ENCODE measurements at regions not wholly inside any gene's neighbourhood (a gene's known extent, or its start where the extent isn't known, plus 50 kb on each side); places are given as distances from the start of the nearest gene placed in this dataset.

GRCh38 chr9:15113288-15113687 is 193.7 kb downstream of the TTC39B start:
- no peak for DNase-seq
- no peak overlapping the region for H3K4me3 Mint-ChIP-seq
- no peaks in the 10 kb centered on the region for H3K36me3 Mint-ChIP-seq (ENCODE audit: low read depth)
- H3K9me3 Mint-ChIP-seq (ENCODE audit: insufficient read depth): no peaks in the 10 kb centered on the region
- H3K4me1 Mint-ChIP-seq (ENCODE audit: low read depth): no peaks in the 10 kb centered on the region
- CTCF ChIA-PET: no interaction called here
- no peak overlapping the region for H3K27ac Mint-ChIP-seq
- POLR2A ChIA-PET: no interaction called here
- H3K27me3 Mint-ChIP-seq (ENCODE audit: low read depth): peaks cover 6% of the 10 kb centered on the region
- no peak for ATAC-seq

- H3K4me1 Mint-ChIP-seq (ENCODE audit: low read depth): no peaks in the 10 kb centered on the region
- H3K9me3 Mint-ChIP-seq (ENCODE audit: insufficient read depth): no peaks in the 10 kb centered on the region
- peaks cover 3% of the 10 kb centered on the region for H3K27me3 Mint-ChIP-seq (ENCODE audit: low read depth)
- H3K36me3 Mint-ChIP-seq (ENCODE audit: low read depth): no peaks in the 10 kb centered on the region
- no peak for DNase-seq
- ChIA-PET POLR2A (no interaction called here), CTCF (interaction anchor here (1.7 to 1.9 kb wide), 2 partner anchors 11 to 24 kb away, joined by 5 to 6 read pairs; no protein-coding TSS in a partner anchor)
- ATAC-seq: no peak
- H3K27ac Mint-ChIP-seq: no peak overlapping the region
- H3K4me3 Mint-ChIP-seq: no peak overlapping the region
Observed at GRCh38 chr9:15111071-15111470, 195.9 kb downstream of the TTC39B start.

- no peaks in the 10 kb centered on the region for H3K27me3 Mint-ChIP-seq (ENCODE audit: low read depth)
- H3K27ac Mint-ChIP-seq: no peak overlapping the region
- no peaks in the 10 kb centered on the region for H3K4me1 Mint-ChIP-seq (ENCODE audit: low read depth)
- no peaks in the 10 kb centered on the region for H3K36me3 Mint-ChIP-seq (ENCODE audit: low read depth)
- DNase-seq (peak; percentile 57), ATAC-seq (peak; percentile 67)
- ChIA-PET CTCF (interaction anchor here (0.6 to 7.9 kb wide), 5 partner anchors 9 to 351 kb away, joined by 3 to 89 read pairs (median 3); no protein-coding TSS in a partner anchor), POLR2A (no interaction called here)
- H3K9me3 Mint-ChIP-seq (ENCODE audit: insufficient read depth): no peaks in the 10 kb centered on the region
- no peak overlapping the region for H3K4me3 Mint-ChIP-seq
Observed at GRCh38 chr9:15104826-15105420, 194.7 kb upstream of the FREM1 start.

- no peak for ATAC-seq
- H3K4me3 Mint-ChIP-seq: no peak overlapping the region
- no peak overlapping the region for H3K27ac Mint-ChIP-seq
- H3K27me3 Mint-ChIP-seq (ENCODE audit: low read depth): no peaks in the 10 kb centered on the region
- no peak for DNase-seq
- H3K4me1 Mint-ChIP-seq (ENCODE audit: low read depth): no peaks in the 10 kb centered on the region
- ChIA-PET CTCF (interaction anchor here (1.1 to 7.9 kb wide), 3 partner anchors 30 to 503 kb away, joined by 3 to 89 read pairs (median 4); no protein-coding TSS in a partner anchor), POLR2A (no interaction called here)
- no peaks in the 10 kb centered on the region for H3K36me3 Mint-ChIP-seq (ENCODE audit: low read depth)
- H3K9me3 Mint-ChIP-seq (ENCODE audit: insufficient read depth): no peaks in the 10 kb centered on the region
Observed at GRCh38 chr9:15103290-15103689, 193.1 kb upstream of the FREM1 start.

- no peaks in the 10 kb centered on the region for H3K4me1 Mint-ChIP-seq (ENCODE audit: low read depth)
- H3K27me3 Mint-ChIP-seq (ENCODE audit: low read depth): no peaks in the 10 kb centered on the region
- H3K9me3 Mint-ChIP-seq (ENCODE audit: insufficient read depth): no peaks in the 10 kb centered on the region
- ChIA-PET CTCF (interaction anchor here (1.3 to 7.9 kb wide), 2 partner anchors 9 to 35 kb away, joined by 5 to 89 read pairs; no protein-coding TSS in a partner anchor), POLR2A (no interaction called here)
- no peak for DNase-seq
- H3K27ac Mint-ChIP-seq: no peak overlapping the region
- no peaks in the 10 kb centered on the region for H3K36me3 Mint-ChIP-seq (ENCODE audit: low read depth)
- ATAC-seq: no peak
- no peak overlapping the region for H3K4me3 Mint-ChIP-seq
Observed at GRCh38 chr9:15101095-15101494, 190.9 kb upstream of the FREM1 start.

GRCh38 chr9:15100571-15100970 is 190.3 kb upstream of the FREM1 start:
- DNase-seq: no peak
- POLR2A ChIA-PET: interaction anchor here (0.6 kb wide), 1 partner anchor 12 kb away, joined by 3 read pairs; no protein-coding TSS in a partner anchor
- Mint-ChIP-seq H3K27ac (no peak overlapping the region), H3K36me3 (ENCODE audit: low read depth) (no peaks in the 10 kb centered on the region), H3K27me3 (ENCODE audit: low read depth) (no peaks in the 10 kb centered on the region), H3K4me1 (ENCODE audit: low read depth) (no peaks in the 10 kb centered on the region), H3K4me3 (no peak overlapping the region), H3K9me3 (ENCODE audit: insufficient read depth) (no peaks in the 10 kb centered on the region)
- ATAC-seq: no peak
- CTCF ChIA-PET: interaction anchor here (1.1 to 7.9 kb wide), 4 partner anchors 9 to 42 kb away, joined by 3 to 89 read pairs (median 4); no protein-coding TSS in a partner anchor

GRCh38 chr9:15096972-15097371 is 186.7 kb upstream of the FREM1 start:
- POLR2A ChIA-PET: no interaction called here
- Mint-ChIP-seq H3K9me3 (ENCODE audit: insufficient read depth) (no peaks in the 10 kb centered on the region), H3K4me1 (ENCODE audit: low read depth) (no peaks in the 10 kb centered on the region), H3K4me3 (no peak overlapping the region), H3K27ac (no peak overlapping the region), H3K27me3 (ENCODE audit: low read depth) (no peaks in the 10 kb centered on the region), H3K36me3 (ENCODE audit: low read depth) (no peaks in the 10 kb centered on the region)
- CTCF ChIA-PET: interaction anchor here (1.1 kb wide), 1 partner anchor 38 kb away, joined by 4 read pairs; no protein-coding TSS in a partner anchor
- DNase-seq (no peak), ATAC-seq (no peak)

- H3K36me3 Mint-ChIP-seq (ENCODE audit: low read depth): no peaks in the 10 kb centered on the region
- CTCF ChIA-PET: no interaction called here
Observed at GRCh38 chr9:15086778-15087324, 176.6 kb upstream of the FREM1 start.

GRCh38 chr9:15086156-15086763 is 176.0 kb upstream of the FREM1 start:
- CTCF ChIA-PET: no interaction called here
- no peak overlapping the region for H3K27ac Mint-ChIP-seq
- DNase-seq: no peak
- no peaks in the 10 kb centered on the region for H3K9me3 Mint-ChIP-seq (ENCODE audit: insufficient read depth)
- POLR2A ChIA-PET: no interaction called here
- no peak overlapping the region for H3K4me3 Mint-ChIP-seq
- H3K27me3 Mint-ChIP-seq (ENCODE audit: low read depth): peaks cover 3% of the 10 kb centered on the region
- no peaks in the 10 kb centered on the region for H3K36me3 Mint-ChIP-seq (ENCODE audit: low read depth)
- H3K4me1 Mint-ChIP-seq (ENCODE audit: low read depth): no peaks in the 10 kb centered on the region
- ATAC-seq: no peak

More at GRCh38 chr9:15086778-15087324, 176.6 kb upstream of the FREM1 start:
- POLR2A ChIA-PET: no interaction called here
- ATAC-seq (no peak), DNase-seq (no peak)
- H3K27me3 Mint-ChIP-seq (ENCODE audit: low read depth): peaks cover 3% of the 10 kb centered on the region
- no peaks in the 10 kb centered on the region for H3K9me3 Mint-ChIP-seq (ENCODE audit: insufficient read depth)
- H3K27ac Mint-ChIP-seq: no peak overlapping the region
- no peak overlapping the region for H3K4me3 Mint-ChIP-seq
- H3K4me1 Mint-ChIP-seq (ENCODE audit: low read depth): no peaks in the 10 kb centered on the region

- no peaks in the 10 kb centered on the region for H3K36me3 Mint-ChIP-seq (ENCODE audit: low read depth)
- DNase-seq: no peak
- CTCF ChIA-PET: no interaction called here
- no peak overlapping the region for H3K27ac Mint-ChIP-seq
- peaks cover 3% of the 10 kb centered on the region for H3K27me3 Mint-ChIP-seq (ENCODE audit: low read depth)
- POLR2A ChIA-PET: interaction anchor here (0.7 kb wide), 1 partner anchor 135 kb away, joined by 4 read pairs; no protein-coding TSS in a partner anchor
- no peaks in the 10 kb centered on the region for H3K9me3 Mint-ChIP-seq (ENCODE audit: insufficient read depth)
- no peak for ATAC-seq
- H3K4me1 Mint-ChIP-seq (ENCODE audit: low read depth): no peaks in the 10 kb centered on the region
- no peak overlapping the region for H3K4me3 Mint-ChIP-seq
Observed at GRCh38 chr9:15081021-15081753, 171.0 kb upstream of the FREM1 start.

GRCh38 chr9:15080401-15080800 is 170.2 kb upstream of the FREM1 start:
- ChIA-PET CTCF (no interaction called here), POLR2A (no interaction called here)
- no peaks in the 10 kb centered on the region for H3K9me3 Mint-ChIP-seq (ENCODE audit: insufficient read depth)
- DNase-seq: no peak
- H3K36me3 Mint-ChIP-seq (ENCODE audit: low read depth): no peaks in the 10 kb centered on the region
- no peaks in the 10 kb centered on the region for H3K4me1 Mint-ChIP-seq (ENCODE audit: low read depth)
- H3K4me3 Mint-ChIP-seq: no peak overlapping the region
- H3K27me3 Mint-ChIP-seq (ENCODE audit: low read depth): peaks cover 3% of the 10 kb centered on the region
- H3K27ac Mint-ChIP-seq: no peak overlapping the region
- no peak for ATAC-seq

GRCh38 chr9:15079989-15080388 is 169.8 kb upstream of the FREM1 start:
- H3K9me3 Mint-ChIP-seq (ENCODE audit: insufficient read depth): no peaks in the 10 kb centered on the region
- CTCF ChIA-PET: no interaction called here
- DNase-seq (no peak), ATAC-seq (no peak)
- POLR2A ChIA-PET: no interaction called here
- H3K27ac Mint-ChIP-seq: no peak overlapping the region
- H3K4me1 Mint-ChIP-seq (ENCODE audit: low read depth): no peaks in the 10 kb centered on the region
- H3K36me3 Mint-ChIP-seq (ENCODE audit: low read depth): no peaks in the 10 kb centered on the region
- H3K4me3 Mint-ChIP-seq: no peak overlapping the region
- peaks cover 3% of the 10 kb centered on the region for H3K27me3 Mint-ChIP-seq (ENCODE audit: low read depth)

Data from activated CD8-positive, alpha-beta T cell treated with anti-CD3 and anti-CD28 coated beads, Interleukin-2, amount 10 ng/mL, durations not matched to agents 7 days and 5 days (primary cell).